Prostate gland (tissue), 2 donors: ENCODE measurements at regions not wholly inside any gene's neighbourhood (a gene's known extent, or its start where the extent isn't known, plus 50 kb on each side); places are given as distances from the start of the nearest gene placed in this dataset.
"Not testable (repeated sequence)": the region's sequence is repeated elsewhere in the genome, so short reads cannot be mapped to it uniquely, and the experiment has no call there.

Experiments
- DNase-seq: peaks from one replicate; pipeline ENCODE4 v3.0.0-alpha.2; 2019; ENCODE audit warnings: low spot score
- H3K27ac ChIP-seq, 2 donors: fragments of 200-600 bp; sonication (generic); 2 replicates each; pipeline ENCODE4 v1.5.1; 2017 to 2019
- H3K27me3 ChIP-seq: fragments of 200-600 bp; sonication (generic); replicated peaks from 2 replicates; pipeline ENCODE4 v1.5.1; 2019; ENCODE audit not compliant: insufficient read depth
- H3K36me3 ChIP-seq, 2 donors: fragments of 200-600 bp; sonication (generic); 1 replicate in 1 of 2; 2 replicates in 1 of 2; pipeline versions ENCODE4 v1.5.1 to v1.8.1; 2017 to 2019
- H3K4me1 ChIP-seq: fragments of 200-600 bp; sonication (generic); replicated peaks from 2 replicates; pipeline ENCODE4 v1.5.1; 2019
- H3K4me3 ChIP-seq, 2 donors: fragments of 200-600 bp; sonication (generic); 2 replicates each; pipeline ENCODE4 v1.5.1; 2017 to 2019
- H3K9me3 ChIP-seq: fragments of 200-600 bp; sonication (generic); 2 replicates; pipeline ENCODE4 v1.5.1; 2017
- POLR2A ChIP-seq: fragments of 450-650 bp; IDR thresholded peaks from one replicate; pipeline ENCODE4 v1.6.1; 2016; ENCODE audit warnings: antibody characterized with exemption, mild to moderate bottlenecking
- POLR2AphosphoS5 ChIP-seq: sonication (generic); formaldehyde crosslinking; IDR thresholded peaks from one replicate; pipeline ENCODE4 v1.6.1; 2017; ENCODE audit warnings: antibody characterized with exemption
- WGBS: methylation state at CpG from one replicate; pipeline ENCODE4 v1.1.5; 2018; 5-methylcytosine and 5-hydroxymethylcytosine counted together
- intact Hi-C: fragments of 100-400 bp; cut with DNase I; formaldehyde crosslinking; loops from one replicate; pipeline ENCODE4 v1.14.2; 2022
- TF ChIP-seq, protein P1 (sequence below), 4 experiments: fragments of 200-600 bp in 2 of 4; fragments of 450-650 bp in 2 of 4; sonication (generic) in 2 of 4; IDR thresholded peaks; 1 replicate in 3 of 4; 2 replicates in 1 of 4; pipeline ENCODE4 v1.5.1; 2016 to 2019; ENCODE audit warnings: antibody characterized with exemption in 4 of 4, mild to moderate bottlenecking in 2 of 4, moderate library complexity in 2 of 4

- Histone ChIP-seq H3K9me3 (no peaks in the 10 kb centered on the region), H3K36me3 (no peaks in the 10 kb centered on the region), H3K4me3 (no peak overlapping the region)
Observed at GRCh38 chr1:226461087-226461486, 53.2 kb upstream of the PARP1 start.

DNA sequence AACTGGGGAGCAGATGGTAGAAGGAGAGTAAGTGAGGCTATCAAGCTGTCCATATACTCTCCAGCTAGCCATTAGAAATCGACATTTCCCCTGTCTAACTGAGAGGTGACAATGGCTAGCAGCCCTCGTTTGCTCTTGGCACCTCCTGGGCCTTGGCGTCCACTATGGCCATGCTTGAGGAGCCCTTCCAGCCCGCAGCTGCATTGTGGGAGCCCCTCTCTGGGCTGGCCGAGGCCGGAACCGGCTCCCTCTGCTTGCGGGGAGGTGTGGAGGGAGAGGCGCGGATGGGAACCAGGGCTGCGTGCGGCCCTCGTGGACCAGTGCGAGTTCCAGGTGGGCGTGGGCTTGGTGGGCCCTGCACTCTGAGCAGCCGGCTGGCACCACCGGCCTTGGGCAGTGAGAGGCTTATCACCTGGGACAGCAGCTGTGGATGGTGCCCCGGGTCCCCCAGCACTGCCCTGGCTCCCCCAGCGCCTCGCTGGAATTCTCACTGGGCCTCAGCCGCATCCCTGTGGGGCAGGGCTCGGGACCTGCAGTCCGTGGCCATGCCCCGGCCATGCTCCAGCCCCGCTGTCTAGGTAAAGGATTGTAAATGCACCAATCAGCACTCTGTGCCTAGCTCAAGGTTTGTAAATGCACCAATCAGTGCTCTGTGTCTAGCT, 56.2 kb upstream of the PARP1 start:
- H3K36me3 ChIP-seq: no peaks in the 10 kb centered on the region
- TF ChIP-seq, protein P1, sequence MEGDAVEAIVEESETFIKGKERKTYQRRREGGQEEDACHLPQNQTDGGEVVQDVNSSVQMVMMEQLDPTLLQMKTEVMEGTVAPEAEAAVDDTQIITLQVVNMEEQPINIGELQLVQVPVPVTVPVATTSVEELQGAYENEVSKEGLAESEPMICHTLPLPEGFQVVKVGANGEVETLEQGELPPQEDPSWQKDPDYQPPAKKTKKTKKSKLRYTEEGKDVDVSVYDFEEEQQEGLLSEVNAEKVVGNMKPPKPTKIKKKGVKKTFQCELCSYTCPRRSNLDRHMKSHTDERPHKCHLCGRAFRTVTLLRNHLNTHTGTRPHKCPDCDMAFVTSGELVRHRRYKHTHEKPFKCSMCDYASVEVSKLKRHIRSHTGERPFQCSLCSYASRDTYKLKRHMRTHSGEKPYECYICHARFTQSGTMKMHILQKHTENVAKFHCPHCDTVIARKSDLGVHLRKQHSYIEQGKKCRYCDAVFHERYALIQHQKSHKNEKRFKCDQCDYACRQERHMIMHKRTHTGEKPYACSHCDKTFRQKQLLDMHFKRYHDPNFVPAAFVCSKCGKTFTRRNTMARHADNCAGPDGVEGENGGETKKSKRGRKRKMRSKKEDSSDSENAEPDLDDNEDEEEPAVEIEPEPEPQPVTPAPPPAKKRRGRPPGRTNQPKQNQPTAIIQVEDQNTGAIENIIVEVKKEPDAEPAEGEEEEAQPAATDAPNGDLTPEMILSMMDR (IDR thresholded peaks at IDR 0.05): no peak
- TF ChIP-seq POLR2A (no peak), POLR2AphosphoS5 (no peak)
- DNase-seq: no peak
- 94% methylated on average over 25 of the region's 25 CpGs for WGBS
- H3K27me3 ChIP-seq: no peaks in the 10 kb centered on the region
- H3K4me1 ChIP-seq: no peaks in the 10 kb centered on the region
- intact Hi-C loops: no loop called here
- no peaks in the 10 kb centered on the region for H3K9me3 ChIP-seq
- no peak overlapping the region for H3K27ac ChIP-seq
- no peak overlapping the region for H3K4me3 ChIP-seq

More at GRCh38 chr1:226461087-226461486, 53.2 kb upstream of the PARP1 start:
- 89% methylated on average over 4 of the region's 4 CpGs for WGBS
- no peak overlapping the region for H3K27ac ChIP-seq
- intact Hi-C loops: no loop called here
- no peak for TF ChIP-seq POLR2A
- TF ChIP-seq POLR2AphosphoS5: no peak
- TF ChIP-seq, protein P1 (IDR thresholded peaks at IDR 0.05): no peak
- no peaks in the 10 kb centered on the region for H3K4me1 ChIP-seq
- DNase-seq: no peak
- no peaks in the 10 kb centered on the region for H3K27me3 ChIP-seq

GRCh38 chr1:226464587-226464971, 56.7 kb upstream of the PARP1 start:
- H3K27ac ChIP-seq, H3K36me3 ChIP-seq, H3K4me3 ChIP-seq, DNase-seq, H3K9me3 ChIP-seq, intact Hi-C loops, H3K4me1 ChIP-seq, H3K27me3 ChIP-seq: not testable (repeated sequence)
- 96% methylated on average over 2 of the region's 2 CpGs for WGBS

- Histone ChIP-seq H3K27ac (no peak overlapping the region), H3K36me3 (no peaks in the 10 kb centered on the region), H3K27me3 (no peaks in the 10 kb centered on the region), H3K4me1 (no peaks in the 10 kb centered on the region), H3K9me3 (no peaks in the 10 kb centered on the region), H3K4me3 (no peak overlapping the region)
- no peak for DNase-seq
- WGBS: 41% methylated on average over 5 of the region's 5 CpGs
- intact Hi-C loops: no loop called here
- TF ChIP-seq POLR2AphosphoS5: no peak
- TF ChIP-seq, protein P1 (IDR thresholded peaks at IDR 0.05): no peak
Observed at GRCh38 chr1:226466296-226466695, 58.4 kb upstream of the PARP1 start.

DNA sequence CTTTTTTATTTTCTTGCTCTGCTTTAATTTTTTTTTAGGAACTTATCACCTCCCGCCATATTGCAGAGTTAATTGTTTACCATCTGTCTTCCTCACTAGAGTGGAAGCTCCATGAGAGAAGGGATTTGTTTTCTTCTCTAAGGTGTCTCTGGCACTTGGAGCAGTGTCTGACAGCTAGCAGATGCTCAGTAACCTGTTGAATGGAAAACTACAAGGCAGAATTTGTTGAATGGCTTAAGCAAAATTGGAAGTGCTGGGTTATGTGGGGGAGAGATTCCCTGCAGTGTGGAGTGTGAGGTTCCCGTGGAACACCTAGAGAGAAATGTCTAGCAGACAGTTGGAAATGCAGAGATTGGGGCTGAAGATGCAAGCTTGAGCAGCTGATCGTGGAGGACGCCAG, 59.5 kb upstream of the PARP1 start:
- Histone ChIP-seq H3K4me3 (no peak overlapping the region), H3K36me3 (no peaks in the 10 kb centered on the region), H3K9me3 (no peaks in the 10 kb centered on the region), H3K27me3 (no peaks in the 10 kb centered on the region), H3K4me1 (no peaks in the 10 kb centered on the region), H3K27ac (no peak overlapping the region)
- 93% methylated on average over 4 of the region's 4 CpGs for WGBS
- TF ChIP-seq POLR2AphosphoS5: no peak
- TF ChIP-seq POLR2A: no peak
- TF ChIP-seq, protein P1 (IDR thresholded peaks at IDR 0.05): no peak
- intact Hi-C loops: no loop called here
- DNase-seq: no peak
